RCC 7860 (cell line): ENCODE measurements at regions not wholly inside any gene's neighbourhood (a gene's known extent, or its start where the extent isn't known, plus 50 kb on each side); places are given as distances from the start of the nearest gene placed in this dataset.

ENCODE experiments used
- DNase-seq: peaks from one replicate; pipeline ENCODE4 v3.0.0-alpha.2; 2015; ENCODE audit warnings: low spot score
- FAIRE-seq: peaks from 2 replicates; lab custom pipeline; 2012; peaks lifted over from hg19 to GRCh38; lab: Jason Lieb, UNC

DNA sequence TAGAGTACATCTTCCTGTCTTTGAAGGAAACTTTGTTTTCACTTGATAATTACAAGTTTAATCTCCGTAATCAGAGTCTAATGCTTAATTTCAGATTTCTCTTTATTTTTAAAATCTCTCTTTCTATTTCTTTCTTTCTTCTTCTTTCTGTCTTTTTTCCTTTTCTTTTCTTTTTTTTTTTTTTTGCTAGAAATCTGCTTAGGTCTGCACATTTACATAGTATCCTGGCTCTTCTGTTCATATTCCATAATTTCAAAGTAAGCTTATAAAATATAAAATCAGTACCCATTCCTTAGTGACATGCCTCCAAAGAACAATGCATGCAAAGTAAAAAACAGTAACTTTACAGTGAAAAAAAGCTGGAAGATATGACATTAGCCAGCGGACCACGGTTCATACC, 601.7 kb upstream of the VSTM2A start:
- FAIRE-seq = no peak
- DNase-seq = no peak

- DNase-seq (no peak), FAIRE-seq (no peak)
Measured at GRCh38 chr7:53947732-53948131, 594.4 kb upstream of the VSTM2A start.

DNA sequence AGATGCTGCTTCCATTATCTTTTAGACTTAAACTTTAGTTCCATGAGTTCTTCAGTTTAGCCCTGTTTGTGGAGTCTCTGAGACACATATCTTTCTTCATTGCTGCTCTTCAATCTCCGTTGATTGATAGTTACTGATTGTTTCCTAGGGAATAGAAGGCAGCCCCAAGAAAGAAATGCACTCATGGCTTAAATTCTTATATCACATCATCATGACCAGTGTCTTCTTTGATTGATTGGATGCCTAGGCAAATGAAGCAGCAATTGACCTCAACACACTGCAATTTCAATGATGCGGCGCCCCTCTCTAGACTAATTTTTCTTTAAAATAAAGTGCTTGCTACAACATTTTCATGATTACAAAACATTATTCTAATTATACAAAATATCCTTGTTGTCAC, 576.5 kb upstream of the VSTM2A start:
- no peak for FAIRE-seq
- no peak for DNase-seq

DNA sequence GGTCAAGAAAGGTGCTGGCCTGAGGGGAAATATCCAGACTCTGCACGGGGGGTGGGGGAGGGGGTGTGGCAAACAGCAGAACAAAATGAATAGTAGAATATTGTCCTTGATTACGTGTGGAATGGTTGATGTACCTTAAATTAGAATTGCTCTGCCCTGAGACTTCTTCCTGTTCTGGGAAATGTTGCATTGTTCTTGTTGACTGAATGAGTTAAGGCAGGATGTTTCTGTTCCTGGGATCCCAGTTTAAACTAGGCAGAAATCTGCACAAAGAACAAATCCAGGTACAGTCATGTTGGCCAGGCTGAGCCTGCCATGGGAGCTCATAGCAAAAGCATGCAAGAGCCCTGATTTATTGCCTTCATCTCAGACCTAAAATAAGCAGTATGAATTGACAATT, 558.7 kb upstream of the VSTM2A start:
- no peak for DNase-seq
- FAIRE-seq = no peak

DNA sequence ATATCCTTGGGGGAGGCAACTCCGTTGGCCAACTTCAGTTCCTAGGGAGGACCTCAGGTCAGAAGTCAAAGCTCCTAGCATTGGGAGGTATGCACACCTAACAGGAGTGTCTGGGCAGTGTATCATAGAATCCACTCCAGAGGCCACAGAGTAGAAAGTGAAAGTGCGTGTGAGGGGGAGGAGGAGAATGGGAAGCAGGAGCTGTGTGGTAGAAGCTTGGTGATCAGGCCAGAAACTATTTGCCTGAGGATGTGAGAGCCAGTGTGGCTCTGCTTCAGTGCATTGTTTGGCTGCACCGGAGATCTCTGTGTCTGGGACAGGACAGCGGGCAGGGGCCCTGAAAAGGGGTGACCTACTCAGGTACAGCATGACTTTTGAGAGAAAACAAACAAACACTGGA, 557.4 kb upstream of the VSTM2A start:
- FAIRE-seq (no peak), DNase-seq (no peak)

- no peak for FAIRE-seq
- DNase-seq = no peak
Measured at GRCh38 chr7:53988376-53988775, 553.8 kb upstream of the VSTM2A start.

GRCh38 chr7:53993224-53993623, 549.0 kb upstream of the VSTM2A start:
- no peak for DNase-seq
- FAIRE-seq = no peak

- no peak for FAIRE-seq
- DNase-seq = no peak
Measured at GRCh38 chr7:53996876-53997275, 545.3 kb upstream of the VSTM2A start.

- no peak for FAIRE-seq
- no peak for DNase-seq
Measured at GRCh38 chr7:54014765-54015164, 527.4 kb upstream of the VSTM2A start.

DNA sequence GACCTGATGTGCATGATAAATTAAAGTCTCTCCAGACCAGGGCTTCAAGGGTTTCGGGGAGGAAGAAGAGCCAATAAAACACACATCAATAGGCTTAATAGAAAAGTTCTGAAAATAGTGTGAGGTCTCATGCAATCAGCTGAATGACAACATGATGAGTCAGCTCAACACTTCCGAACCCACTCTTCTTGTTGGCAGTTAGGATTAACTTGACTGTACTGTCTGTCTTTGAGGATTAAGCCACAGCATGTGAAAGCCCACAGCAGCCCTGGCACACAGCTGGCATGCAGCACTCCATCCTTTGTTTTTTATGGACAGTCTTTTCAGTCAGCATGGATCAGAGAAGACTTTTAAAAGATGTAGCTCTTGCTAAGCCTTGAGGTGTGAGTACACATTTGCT, 526.9 kb upstream of the VSTM2A start:
- no peak for DNase-seq

GRCh38 chr7:54037873-54038272, 504.3 kb upstream of the VSTM2A start:
- no peak for FAIRE-seq
- no peak for DNase-seq

More for the DNA sequence above, 526.9 kb upstream of the VSTM2A start:
- no peak for FAIRE-seq

GRCh38 chr7:54060643-54061042, 481.5 kb upstream of the VSTM2A start:
- no peak for DNase-seq
- no peak for FAIRE-seq

DNA sequence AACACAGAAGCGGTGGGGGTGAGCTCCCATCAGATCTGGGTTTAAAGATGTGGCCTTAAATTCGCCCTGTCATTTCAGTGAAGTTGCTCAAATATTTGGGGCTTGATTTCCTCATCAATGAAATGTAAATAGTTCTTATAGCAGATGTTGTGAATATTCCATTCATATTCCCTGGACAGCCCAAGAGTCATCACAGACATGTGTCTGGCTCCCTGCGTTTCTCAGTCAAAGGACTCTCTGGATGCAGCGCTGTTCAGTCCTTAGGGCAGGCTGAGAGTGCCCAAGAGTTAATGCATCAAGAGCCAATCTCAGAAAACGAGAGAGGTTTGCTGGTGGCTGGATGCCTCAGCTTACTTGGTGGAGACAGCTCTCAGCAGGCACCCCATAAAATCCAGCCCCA, 475.5 kb upstream of the VSTM2A start:
- FAIRE-seq = no peak
- DNase-seq = no peak

GRCh38 chr7:54069843-54070242, 472.3 kb upstream of the VSTM2A start:
- no peak for FAIRE-seq
- DNase-seq = no peak

DNA sequence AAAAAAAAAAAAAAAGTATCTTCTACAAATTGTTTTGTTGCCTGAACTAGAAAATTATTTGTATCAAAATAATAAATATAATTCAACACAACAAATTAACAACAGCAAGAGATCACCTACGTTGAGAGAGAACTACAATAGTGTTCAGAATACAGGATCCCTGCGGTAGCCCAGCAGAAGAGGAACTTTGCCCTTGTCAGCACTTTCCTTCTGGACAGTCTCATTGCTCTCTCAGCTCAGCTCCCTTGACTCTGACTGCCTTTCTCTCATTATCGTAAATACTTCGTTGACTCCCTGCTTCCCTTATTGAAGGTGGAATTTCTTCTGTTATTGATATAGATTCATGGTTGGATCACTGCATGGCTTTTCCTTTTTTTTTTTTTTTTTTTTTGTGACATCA, 469.5 kb upstream of the VSTM2A start:
- no peak for FAIRE-seq
- DNase-seq = no peak

- FAIRE-seq (no peak), DNase-seq (no peak)
Measured at GRCh38 chr7:54076616-54077015, 465.6 kb upstream of the VSTM2A start.

- no peak for FAIRE-seq
- no peak for DNase-seq
Measured at GRCh38 chr7:54080525-54080924, 461.6 kb upstream of the VSTM2A start.

GRCh38 chr7:54080971-54081370, 461.2 kb upstream of the VSTM2A start:
- FAIRE-seq = no peak
- no peak for DNase-seq

- no peak for FAIRE-seq
- DNase-seq = no peak
Measured at GRCh38 chr7:54084340-54084739, 457.8 kb upstream of the VSTM2A start.

DNA sequence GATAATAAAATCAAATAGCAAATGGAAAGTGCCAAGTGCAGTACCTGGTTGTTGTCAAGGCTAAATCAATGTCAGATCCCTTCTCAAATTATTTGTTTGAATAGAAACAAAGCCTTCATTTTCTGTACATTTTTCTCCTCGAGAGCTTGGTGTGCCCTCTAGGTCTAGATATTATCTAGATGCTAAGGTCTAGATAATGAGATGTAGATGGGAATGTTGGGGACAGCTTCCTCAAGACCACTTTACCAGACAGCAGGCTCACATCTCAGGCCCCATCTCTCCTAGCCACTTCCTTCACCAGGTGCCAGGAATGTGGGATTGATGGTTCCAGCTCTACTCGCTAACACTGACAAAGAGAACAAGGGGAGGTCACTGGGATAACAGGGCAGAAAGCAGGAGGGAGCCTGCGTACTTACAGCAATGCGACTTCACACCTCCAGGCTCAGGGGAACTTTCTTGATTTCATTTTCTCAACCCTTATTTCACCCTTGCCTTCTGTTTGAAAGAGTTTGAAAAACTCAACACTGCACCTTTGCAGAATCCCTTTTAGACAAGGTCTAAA, 451.4 kb upstream of the VSTM2A start:
- FAIRE-seq = no peak
- no peak for DNase-seq

DNA sequence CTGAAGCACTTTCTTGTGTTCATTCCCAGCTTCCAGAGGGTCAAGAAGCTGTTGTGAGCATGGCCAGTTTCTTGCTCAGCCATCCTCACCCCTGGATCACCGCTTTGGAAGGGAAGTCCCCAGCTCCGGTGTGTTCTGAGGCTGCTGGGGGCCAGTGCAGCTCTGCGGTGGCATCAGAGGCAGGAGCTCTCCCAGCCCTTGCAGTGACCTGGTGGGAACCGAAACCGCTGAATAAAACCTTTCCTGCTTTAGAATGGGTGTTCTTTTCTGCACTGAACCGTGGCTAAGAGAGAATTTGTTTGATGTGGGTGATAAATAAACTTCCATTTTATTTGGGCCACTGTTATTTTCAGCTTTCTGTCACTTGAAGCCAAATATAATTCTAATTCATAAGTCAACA, 450.9 kb upstream of the VSTM2A start:
- no peak for FAIRE-seq

DNA sequence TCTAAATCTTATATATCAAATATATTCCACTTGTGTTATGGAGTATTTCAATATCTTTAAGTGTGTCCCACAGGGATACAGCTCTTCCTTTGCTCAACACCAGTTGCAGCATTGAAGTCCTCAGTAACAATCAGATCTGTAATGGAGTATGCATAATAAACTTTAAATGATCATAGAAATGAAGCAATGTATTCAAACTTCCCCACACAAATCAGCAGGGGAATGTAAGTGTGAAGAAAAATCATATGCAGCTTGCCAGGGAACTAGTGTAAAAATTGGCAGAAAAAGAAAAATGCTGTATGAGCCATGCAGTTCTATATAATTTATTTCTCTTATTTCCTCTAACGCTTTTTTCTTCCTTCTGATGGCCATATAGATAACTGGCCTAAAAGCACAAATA, 444.3 kb upstream of the VSTM2A start:
- DNase-seq (no peak), FAIRE-seq (no peak)

More for the DNA sequence above, 450.9 kb upstream of the VSTM2A start:
- DNase-seq = no peak

- no peak for DNase-seq
- FAIRE-seq = no peak
Measured at GRCh38 chr7:54109501-54109900, 432.7 kb upstream of the VSTM2A start.
